ENCODE measurements at regions not wholly inside any gene's neighbourhood (a gene's known extent, or its start where the extent isn't known, plus 50 kb on each side); places are given as distances from the start of the nearest gene placed in this dataset.

GRCh38 chr6:150517175-150517574 is 82.5 kb upstream of the PLEKHG1 start:
- TF ChIP-seq FOXM1 (IDR thresholded peaks at IDR 0.05; ENCODE audit: borderline replicate concordance, low read depth) (no peak), EP300 (IDR thresholded peaks at IDR 0.05; ENCODE audit: borderline replicate concordance) (no peak), MAX (IDR thresholded peaks at IDR 0.05) (no peak), RAD21 (IDR thresholded peaks at IDR 0.05; ENCODE audit: low read depth) (no peak), REST (IDR thresholded peaks at IDR 0.05; ENCODE audit: low read depth) (no peak), CEBPB (IDR thresholded peaks at IDR 0.05) (no peak), USF1 (IDR thresholded peaks at IDR 0.05) (no peak), TEAD4 (IDR thresholded peaks at IDR 0.05) (no peak), EGR1 (IDR thresholded peaks at IDR 0.05) (no peak), TCF12 (IDR thresholded peaks at IDR 0.05; ENCODE audit: low read depth) (no peak), YY1 (IDR thresholded peaks at IDR 0.05; ENCODE audit: low read depth) (no peak), NFIC (IDR thresholded peaks at IDR 0.05) (no peak), CREB1 (IDR thresholded peaks at IDR 0.05; ENCODE audit: low read depth) (no peak), TAF1 (IDR thresholded peaks at IDR 0.05; ENCODE audit: low read depth) (no peak), ZBTB7A (IDR thresholded peaks at IDR 0.05; ENCODE audit: low read depth) (no peak)

GRCh38 chr6:150521482-150521881 is 78.2 kb upstream of the PLEKHG1 start:
- TF ChIP-seq RAD21 (IDR thresholded peaks at IDR 0.05; ENCODE audit: low read depth) (no peak), ZBTB7A (IDR thresholded peaks at IDR 0.05; ENCODE audit: low read depth) (no peak), EGR1 (IDR thresholded peaks at IDR 0.05) (no peak), CEBPB (IDR thresholded peaks at IDR 0.05) (no peak), EP300 (IDR thresholded peaks at IDR 0.05; ENCODE audit: borderline replicate concordance) (no peak), NFIC (IDR thresholded peaks at IDR 0.05) (no peak), TAF1 (IDR thresholded peaks at IDR 0.05; ENCODE audit: low read depth) (no peak)

GRCh38 chr6:150525300-150525699 is 74.4 kb upstream of the PLEKHG1 start:
- TF ChIP-seq EP300 (IDR thresholded peaks at IDR 0.05; ENCODE audit: borderline replicate concordance) (no peak), EGR1 (IDR thresholded peaks at IDR 0.05) (no peak), REST (IDR thresholded peaks at IDR 0.05; ENCODE audit: low read depth) (no peak), TAF1 (IDR thresholded peaks at IDR 0.05; ENCODE audit: low read depth) (no peak), TEAD4 (IDR thresholded peaks at IDR 0.05) (no peak), ZBTB7A (IDR thresholded peaks at IDR 0.05; ENCODE audit: low read depth) (no peak), TCF12 (IDR thresholded peaks at IDR 0.05; ENCODE audit: low read depth) (no peak), CREB1 (IDR thresholded peaks at IDR 0.05; ENCODE audit: low read depth) (no peak), CEBPB (IDR thresholded peaks at IDR 0.05) (no peak), MAX (IDR thresholded peaks at IDR 0.05) (no peak), USF1 (IDR thresholded peaks at IDR 0.05) (no peak), YY1 (IDR thresholded peaks at IDR 0.05; ENCODE audit: low read depth) (no peak), FOXM1 (IDR thresholded peaks at IDR 0.05; ENCODE audit: borderline replicate concordance, low read depth) (no peak), NFIC (IDR thresholded peaks at IDR 0.05) (no peak), RAD21 (IDR thresholded peaks at IDR 0.05; ENCODE audit: low read depth) (no peak)

GRCh38 chr6:150527100-150527499 is 72.6 kb upstream of the PLEKHG1 start:
- TF ChIP-seq YY1 (IDR thresholded peaks at IDR 0.05; ENCODE audit: low read depth) (no peak), TCF12 (IDR thresholded peaks at IDR 0.05; ENCODE audit: low read depth) (no peak), FOXM1 (IDR thresholded peaks at IDR 0.05; ENCODE audit: borderline replicate concordance, low read depth) (no peak), TAF1 (IDR thresholded peaks at IDR 0.05; ENCODE audit: low read depth) (no peak), REST (IDR thresholded peaks at IDR 0.05; ENCODE audit: low read depth) (no peak), TEAD4 (IDR thresholded peaks at IDR 0.05) (no peak), CREB1 (IDR thresholded peaks at IDR 0.05; ENCODE audit: low read depth) (no peak), NFIC (IDR thresholded peaks at IDR 0.05) (no peak), CEBPB (IDR thresholded peaks at IDR 0.05) (no peak), RAD21 (IDR thresholded peaks at IDR 0.05; ENCODE audit: low read depth) (no peak), USF1 (IDR thresholded peaks at IDR 0.05) (no peak)
